ENCODE measurements at regions not wholly inside any gene's neighbourhood (a gene's known extent, or its start where the extent isn't known, plus 50 kb on each side); places are given as distances from the start of the nearest gene placed in this dataset.
"Not testable (repeated sequence)": the region's sequence is repeated elsewhere in the genome, so short reads cannot be mapped to it uniquely, and the experiment has no call there.

DNA sequence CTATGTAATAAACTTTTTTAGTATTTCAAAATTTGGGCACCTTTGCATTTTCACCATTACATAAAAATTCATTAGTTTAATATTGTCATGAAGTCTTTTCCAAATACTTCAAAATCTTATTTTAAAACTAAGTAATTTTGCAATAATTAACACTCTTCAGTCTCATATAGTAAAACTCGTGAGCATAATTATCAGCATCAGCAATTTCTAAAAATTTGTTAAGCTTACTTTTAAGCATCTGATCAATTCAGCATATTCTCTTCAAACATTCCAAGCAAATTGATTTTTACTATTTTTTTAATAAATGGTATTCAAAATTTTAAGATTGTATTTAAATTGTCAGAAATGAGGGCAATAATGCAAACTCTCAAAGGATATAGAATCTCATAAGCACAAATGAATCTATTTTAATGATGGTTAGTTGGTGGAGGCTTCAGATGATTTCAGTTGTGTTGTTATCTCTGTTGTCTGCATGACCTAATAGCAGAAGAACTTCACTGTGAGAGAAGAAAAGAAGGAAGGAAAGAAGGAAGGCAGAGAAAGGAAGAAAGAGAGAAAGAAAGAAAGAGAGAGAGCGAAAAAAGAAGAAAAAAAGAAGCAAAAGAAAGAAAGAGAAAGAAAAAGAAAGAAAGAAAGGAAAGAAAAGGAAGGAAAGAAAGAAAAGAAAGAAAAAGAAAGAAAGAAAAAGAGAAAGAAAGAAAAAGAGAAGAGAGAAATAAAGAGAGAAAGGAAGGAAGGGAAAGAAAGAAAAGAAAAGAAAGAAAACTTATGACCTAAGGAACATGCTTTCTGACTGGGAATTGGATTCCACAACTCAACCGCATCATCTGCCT lies 860.5 kb downstream of the NCAM2 start:
- no peak for DNase-seq
- Mint-ChIP-seq H3K4me1 (no peaks in the 10 kb centered on the region), H3K4me3 (no peak overlapping the region), H3K27ac (no peak overlapping the region), H3K27me3 (peaks cover 4% of the 10 kb centered on the region), H3K9me3 (peaks cover 6% of the 10 kb centered on the region), H3K36me3 (no peaks in the 10 kb centered on the region)
- CTCF ChIA-PET: no interaction called here

DNA sequence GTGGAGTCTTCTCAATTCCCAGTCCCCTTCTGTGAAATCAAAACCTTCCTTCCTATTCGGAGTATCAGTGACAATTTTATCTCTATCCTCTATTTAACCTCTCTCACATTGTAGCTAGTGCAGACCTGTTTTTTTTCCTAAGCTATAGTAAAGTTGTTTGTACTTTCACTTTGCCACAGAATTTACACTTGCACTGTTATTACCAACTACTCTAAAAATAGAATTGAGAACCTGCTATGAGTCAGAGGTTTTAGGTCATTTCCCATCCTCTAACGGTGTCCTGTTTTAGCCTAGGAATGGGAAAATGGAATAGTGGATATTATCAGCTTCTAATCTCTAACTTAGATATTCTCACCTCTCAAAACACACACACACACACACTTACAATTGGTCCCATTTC lies 862.7 kb downstream of the NCAM2 start:
- Mint-ChIP-seq H3K4me3 (no peak overlapping the region), H3K9me3 (peaks cover 1% of the 10 kb centered on the region), H3K27me3 (peaks cover 4% of the 10 kb centered on the region), H3K36me3 (no peaks in the 10 kb centered on the region), H3K4me1 (no peaks in the 10 kb centered on the region), H3K27ac (no peak overlapping the region)
- DNase-seq: no peak
- CTCF ChIA-PET: no interaction called here

DNA sequence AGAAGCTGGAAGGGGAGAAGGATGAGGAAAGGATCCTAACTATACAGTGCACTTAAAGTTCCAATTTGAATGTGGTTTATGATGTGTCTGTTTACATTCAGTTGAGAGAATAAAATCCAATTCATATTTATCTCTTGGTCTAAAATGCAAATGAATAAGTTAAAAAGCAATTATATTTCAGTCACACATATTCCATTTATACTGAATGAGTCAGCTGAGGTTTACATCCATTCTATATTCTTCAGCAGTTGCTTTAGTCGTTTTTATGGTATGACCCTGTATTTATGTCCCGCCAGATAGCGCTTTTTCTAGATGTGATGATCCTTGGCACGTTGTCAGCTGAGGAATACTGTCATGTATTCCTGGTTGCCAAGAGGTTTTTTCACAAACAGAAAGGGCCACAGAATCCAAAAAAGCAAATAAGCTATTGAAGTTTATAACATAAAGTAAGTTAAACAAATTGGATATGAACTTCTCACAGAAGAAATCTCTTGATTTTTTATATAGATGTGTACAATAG lies 866.2 kb downstream of the NCAM2 start:
- Mint-ChIP-seq H3K4me3 (no peak overlapping the region), H3K9me3 (peaks cover 4% of the 10 kb centered on the region), H3K27me3 (no peaks in the 10 kb centered on the region), H3K27ac (no peak overlapping the region), H3K36me3 (no peaks in the 10 kb centered on the region), H3K4me1 (no peaks in the 10 kb centered on the region)
- CTCF ChIA-PET: no interaction called here
- DNase-seq: no peak

DNA sequence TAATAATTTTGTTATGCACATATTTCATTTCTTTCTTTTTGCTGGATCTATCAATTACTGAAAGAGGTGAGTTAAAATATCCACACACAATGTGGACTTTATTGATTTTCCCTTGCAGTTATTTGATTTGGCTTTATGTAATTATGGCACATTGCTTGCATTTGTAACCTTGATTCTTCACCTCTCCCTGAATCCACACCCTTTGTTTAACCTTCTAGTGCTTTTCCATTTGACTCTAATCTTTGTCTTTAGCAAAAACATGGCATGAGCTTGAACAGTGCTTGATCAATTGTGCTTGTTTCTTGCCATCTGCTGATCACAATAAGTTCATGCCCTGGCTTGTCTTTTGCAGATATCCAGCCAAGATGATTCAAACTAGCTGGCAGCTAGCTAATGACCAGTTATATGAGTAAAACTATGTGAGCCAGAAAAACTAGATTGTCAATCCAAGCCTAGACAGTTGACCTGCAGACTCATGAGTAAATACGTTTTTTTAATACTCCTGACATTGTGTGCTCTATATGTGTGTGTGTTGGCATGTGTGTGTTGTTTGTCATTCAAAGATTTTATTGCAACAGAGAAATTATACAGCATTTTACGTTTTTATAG lies 899.2 kb downstream of the NCAM2 start:
- DNase-seq: no peak

DNA sequence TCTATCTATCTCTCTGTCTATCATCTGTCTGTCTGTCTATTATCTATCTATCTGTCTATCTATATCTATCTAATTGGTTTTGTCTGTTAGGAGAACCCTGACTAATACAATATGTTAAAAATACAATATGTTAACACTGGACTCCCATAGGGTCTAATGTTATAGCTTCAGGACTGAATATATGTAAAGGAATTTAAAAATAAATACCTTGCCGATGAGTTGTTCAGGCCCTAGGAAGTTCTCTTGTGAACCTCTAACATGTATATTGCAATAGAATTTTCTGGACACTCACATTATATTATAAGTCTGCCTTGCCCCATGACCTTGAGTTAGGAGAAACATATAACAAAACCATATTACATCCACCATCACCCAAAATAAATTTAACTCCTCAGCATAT lies 900.6 kb downstream of the NCAM2 start:
- Mint-ChIP-seq H3K9me3 (peaks cover 8% of the 10 kb centered on the region), H3K27ac (no peak overlapping the region), H3K36me3 (no peaks in the 10 kb centered on the region), H3K27me3 (no peaks in the 10 kb centered on the region), H3K4me3 (no peak overlapping the region), H3K4me1 (no peaks in the 10 kb centered on the region)
- CTCF ChIA-PET: no interaction called here
- DNase-seq: no peak

More for the DNA sequence above, 899.2 kb downstream of the NCAM2 start:
- no peak overlapping the region for H3K27ac Mint-ChIP-seq
- peaks cover 14% of the 10 kb centered on the region for H3K9me3 Mint-ChIP-seq
- CTCF ChIA-PET: no interaction called here
- no peak overlapping the region for H3K4me3 Mint-ChIP-seq
- H3K36me3 Mint-ChIP-seq: no peaks in the 10 kb centered on the region
- no peaks in the 10 kb centered on the region for H3K4me1 Mint-ChIP-seq
- no peaks in the 10 kb centered on the region for H3K27me3 Mint-ChIP-seq

DNA sequence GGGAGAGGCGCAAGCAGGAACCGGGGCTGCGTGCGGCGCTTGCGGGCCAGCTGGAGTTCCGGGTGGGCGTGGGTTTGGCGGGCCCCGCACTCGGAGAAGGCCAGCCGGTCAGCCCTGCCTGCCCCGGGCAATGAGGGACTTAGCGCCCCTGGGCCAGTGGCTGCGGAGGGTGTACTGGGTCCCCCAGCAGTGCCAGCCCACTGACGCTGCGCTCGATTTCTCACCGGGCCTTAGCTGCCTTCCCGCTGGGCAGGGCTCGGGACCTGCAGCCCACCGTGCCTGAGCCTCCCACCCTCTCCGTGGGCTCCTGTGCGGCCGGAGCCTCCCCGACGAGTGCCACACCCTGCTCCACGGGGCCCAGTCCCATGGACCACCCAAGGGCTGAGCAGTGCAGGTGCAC lies 904.2 kb downstream of the NCAM2 start:
- DNase-seq, CTCF ChIA-PET, H3K4me1 Mint-ChIP-seq, H3K9me3 Mint-ChIP-seq, H3K27ac Mint-ChIP-seq, H3K27me3 Mint-ChIP-seq, H3K4me3 Mint-ChIP-seq, H3K36me3 Mint-ChIP-seq: not testable (repeated sequence)

DNA sequence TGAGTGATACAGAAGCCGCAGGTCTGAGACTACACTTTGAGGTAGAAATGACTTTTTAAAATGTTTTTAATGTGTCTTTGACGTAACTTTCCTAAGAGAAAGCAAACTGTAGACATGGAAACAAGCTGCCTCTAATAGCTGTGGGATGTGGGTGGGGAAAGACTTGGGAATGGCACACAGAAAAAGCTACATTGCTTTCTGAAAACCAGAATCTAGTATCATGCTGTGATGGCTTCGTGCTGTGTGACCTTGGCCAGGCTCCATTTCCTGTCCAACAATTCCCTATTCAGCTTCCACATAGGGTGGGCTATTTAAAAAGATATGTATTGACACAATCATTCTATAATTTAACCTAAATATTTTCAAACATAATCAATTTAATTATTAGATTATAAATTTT lies 909.1 kb downstream of the NCAM2 start:
- H3K9me3 Mint-ChIP-seq: peaks cover 7% of the 10 kb centered on the region
- H3K4me1 Mint-ChIP-seq: no peaks in the 10 kb centered on the region
- H3K36me3 Mint-ChIP-seq: no peaks in the 10 kb centered on the region
- H3K4me3 Mint-ChIP-seq: no peak overlapping the region
- H3K27me3 Mint-ChIP-seq: no peaks in the 10 kb centered on the region
- CTCF ChIA-PET: interaction anchor here (1.5 kb wide), 1 partner anchor 15 kb away, joined by 3 read pairs; no protein-coding TSS in a partner anchor
- DNase-seq: no peak
- H3K27ac Mint-ChIP-seq: no peak overlapping the region

DNA sequence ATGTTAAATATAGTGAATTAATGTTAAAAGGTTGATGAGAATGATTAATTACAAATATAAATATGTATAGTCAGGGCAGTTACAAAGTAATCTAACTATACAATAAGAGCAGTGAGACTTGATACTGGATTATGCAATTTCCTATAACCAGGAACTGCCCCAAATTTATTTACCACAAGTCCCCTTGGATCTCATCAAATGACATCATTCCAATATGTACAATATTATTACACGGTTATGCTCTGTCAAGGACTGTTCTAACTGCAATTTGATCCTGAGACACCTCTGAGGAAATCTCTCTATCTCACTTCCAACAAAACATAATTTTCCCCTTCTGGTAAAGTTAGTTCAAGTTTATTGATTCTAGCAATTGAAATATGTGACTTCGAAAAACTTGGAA lies 917.6 kb downstream of the NCAM2 start:
- CTCF ChIA-PET: no interaction called here
- Mint-ChIP-seq H3K36me3 (no peaks in the 10 kb centered on the region), H3K9me3 (peaks cover 2% of the 10 kb centered on the region), H3K27ac (no peak overlapping the region), H3K4me1 (no peaks in the 10 kb centered on the region), H3K27me3 (no peaks in the 10 kb centered on the region), H3K4me3 (no peak overlapping the region)
- DNase-seq: no peak

DNA sequence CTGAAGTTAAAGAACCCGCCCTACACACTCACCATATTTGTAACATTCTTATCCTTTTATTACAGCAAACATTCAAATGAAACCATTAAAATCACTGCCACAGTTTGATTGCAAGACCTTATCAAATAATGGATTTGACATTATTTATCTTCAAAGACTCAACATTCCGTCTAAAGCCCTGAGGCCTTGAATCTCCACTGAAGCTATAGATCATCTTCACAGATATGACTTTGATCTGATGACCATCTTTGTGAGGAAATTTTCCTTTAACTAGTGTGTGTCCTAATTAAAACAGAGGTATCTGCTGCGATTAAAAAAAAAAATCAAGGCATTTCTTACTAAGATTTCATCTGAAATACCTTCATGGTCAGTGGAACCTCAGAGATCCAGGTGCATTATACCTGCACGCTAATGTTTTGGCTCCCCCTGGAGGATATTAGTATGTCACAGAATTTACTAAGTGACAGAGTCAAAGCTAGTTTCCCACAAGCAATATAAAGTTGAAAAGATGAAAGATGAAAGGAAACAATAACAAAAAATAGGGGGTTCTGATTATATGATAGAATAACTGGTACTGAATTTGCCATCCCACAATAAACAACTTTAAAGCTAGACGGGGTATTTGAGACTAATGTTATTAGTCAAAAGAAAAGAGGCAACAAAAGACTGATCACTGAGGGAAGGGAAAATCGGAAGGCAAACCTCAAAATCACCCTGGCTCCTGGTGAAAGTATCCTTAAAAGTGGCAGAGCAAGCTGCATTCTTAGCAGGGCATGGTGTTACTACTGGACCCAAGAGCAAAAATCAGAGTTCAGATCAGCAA lies 923.4 kb downstream of the NCAM2 start:
- H3K4me1 Mint-ChIP-seq: no peaks in the 10 kb centered on the region
- H3K4me3 Mint-ChIP-seq: no peak overlapping the region
- H3K9me3 Mint-ChIP-seq: no peaks in the 10 kb centered on the region
- H3K27ac Mint-ChIP-seq: no peak overlapping the region
- no peaks in the 10 kb centered on the region for H3K27me3 Mint-ChIP-seq
- DNase-seq: no peak
- CTCF ChIA-PET: interaction anchor here (0.7 to 1.8 kb wide), 6 partner anchors 13 to 922 kb away, joined by 3 to 7 read pairs (median 3); no protein-coding TSS in a partner anchor
- no peaks in the 10 kb centered on the region for H3K36me3 Mint-ChIP-seq

DNA sequence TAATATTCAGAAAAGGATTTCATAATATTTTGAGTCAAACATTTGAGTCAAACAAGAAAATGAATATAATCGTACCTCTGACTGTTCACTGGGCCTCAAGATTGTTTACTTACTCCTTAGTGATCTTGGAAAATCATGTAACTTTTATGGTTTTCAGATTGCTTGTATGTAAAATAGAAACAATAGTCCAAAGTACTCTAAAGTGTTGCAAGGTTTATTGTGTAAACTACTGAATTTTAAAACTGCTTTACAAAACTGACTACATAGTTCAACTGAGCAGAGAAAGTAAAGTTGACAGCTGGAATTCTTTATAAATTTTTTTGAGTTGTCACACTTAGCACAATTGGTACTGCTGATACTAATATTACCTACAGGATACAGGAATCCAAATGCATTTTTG lies 931.0 kb downstream of the NCAM2 start:
- no peaks in the 10 kb centered on the region for H3K27me3 Mint-ChIP-seq
- H3K27ac Mint-ChIP-seq: no peak overlapping the region
- no peak for DNase-seq
- H3K4me3 Mint-ChIP-seq: no peak overlapping the region
- CTCF ChIA-PET: no interaction called here
- no peaks in the 10 kb centered on the region for H3K36me3 Mint-ChIP-seq
- H3K4me1 Mint-ChIP-seq: no peaks in the 10 kb centered on the region
- H3K9me3 Mint-ChIP-seq: no peaks in the 10 kb centered on the region

DNA sequence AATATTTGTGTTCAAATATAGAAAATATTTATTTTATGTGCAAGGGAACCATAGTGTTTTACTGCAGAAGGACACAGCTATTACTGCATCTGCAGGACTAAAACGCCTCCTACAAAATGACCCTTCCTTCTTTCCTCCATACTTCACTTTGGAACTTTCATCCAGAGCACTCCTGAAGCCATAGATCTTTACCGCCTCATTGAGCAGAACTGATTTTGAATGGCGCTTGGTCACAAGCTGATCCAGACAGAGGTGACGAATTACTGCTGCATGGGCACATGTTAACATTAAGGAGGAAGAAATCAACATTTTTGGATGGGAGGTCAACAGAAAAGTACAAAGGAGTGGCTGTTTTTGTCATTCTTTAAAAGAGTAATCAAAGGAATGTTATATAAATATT lies 931.6 kb downstream of the NCAM2 start:
- CTCF ChIA-PET: no interaction called here
- no peak overlapping the region for H3K27ac Mint-ChIP-seq

DNA sequence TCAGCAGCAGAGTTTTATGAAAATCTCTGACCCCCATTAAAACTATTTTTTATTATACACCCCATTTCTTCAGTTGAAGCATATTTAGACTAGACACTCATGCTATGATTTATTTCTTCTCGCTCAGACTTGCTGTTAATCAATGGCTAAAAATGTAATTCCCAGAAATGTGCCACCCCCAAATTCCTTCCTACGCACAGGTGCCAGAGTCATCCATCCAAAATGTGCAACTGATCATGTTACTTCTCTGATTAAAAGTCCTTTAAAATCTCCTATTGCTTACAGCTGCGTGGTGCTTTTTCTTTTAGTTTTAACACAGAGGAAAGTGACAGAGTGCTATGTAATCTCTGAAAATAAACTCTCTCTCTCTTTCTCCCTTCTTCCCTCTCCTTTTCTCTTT lies 954.4 kb downstream of the NCAM2 start:
- Mint-ChIP-seq H3K27ac (no peak overlapping the region), H3K27me3 (no peaks in the 10 kb centered on the region), H3K36me3 (no peaks in the 10 kb centered on the region), H3K4me1 (no peaks in the 10 kb centered on the region), H3K4me3 (no peak overlapping the region), H3K9me3 (peaks cover 5% of the 10 kb centered on the region)
- CTCF ChIA-PET: no interaction called here
- DNase-seq: no peak

More for the DNA sequence above, 931.6 kb downstream of the NCAM2 start:
- H3K4me3 Mint-ChIP-seq: no peak overlapping the region
- DNase-seq: no peak
- no peaks in the 10 kb centered on the region for H3K4me1 Mint-ChIP-seq
- no peaks in the 10 kb centered on the region for H3K36me3 Mint-ChIP-seq
- H3K9me3 Mint-ChIP-seq: no peaks in the 10 kb centered on the region
- H3K27me3 Mint-ChIP-seq: no peaks in the 10 kb centered on the region

DNA sequence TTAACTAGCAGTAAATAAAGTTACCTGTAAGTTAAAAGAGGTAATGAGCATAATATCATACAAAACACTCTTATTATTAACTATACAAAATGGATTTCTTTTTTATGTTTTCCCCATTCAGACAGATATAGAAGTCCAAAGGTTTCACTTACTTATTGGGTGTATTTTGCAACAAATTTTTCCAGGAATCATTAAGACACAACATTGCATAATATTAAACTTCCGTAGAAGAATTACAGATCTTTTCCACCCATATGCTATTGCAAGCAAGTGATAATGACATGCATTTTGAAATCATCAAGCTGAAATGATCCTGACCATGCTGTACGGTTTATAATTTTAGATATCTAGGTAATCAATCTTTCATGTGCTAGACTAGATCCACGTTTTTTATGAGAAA lies 957.0 kb downstream of the NCAM2 start:
- Mint-ChIP-seq H3K27me3 (no peaks in the 10 kb centered on the region), H3K27ac (no peak overlapping the region), H3K4me3 (no peak overlapping the region), H3K4me1 (no peaks in the 10 kb centered on the region), H3K9me3 (peaks cover 2% of the 10 kb centered on the region), H3K36me3 (no peaks in the 10 kb centered on the region)
- no peak for DNase-seq
- CTCF ChIA-PET: no interaction called here

DNA sequence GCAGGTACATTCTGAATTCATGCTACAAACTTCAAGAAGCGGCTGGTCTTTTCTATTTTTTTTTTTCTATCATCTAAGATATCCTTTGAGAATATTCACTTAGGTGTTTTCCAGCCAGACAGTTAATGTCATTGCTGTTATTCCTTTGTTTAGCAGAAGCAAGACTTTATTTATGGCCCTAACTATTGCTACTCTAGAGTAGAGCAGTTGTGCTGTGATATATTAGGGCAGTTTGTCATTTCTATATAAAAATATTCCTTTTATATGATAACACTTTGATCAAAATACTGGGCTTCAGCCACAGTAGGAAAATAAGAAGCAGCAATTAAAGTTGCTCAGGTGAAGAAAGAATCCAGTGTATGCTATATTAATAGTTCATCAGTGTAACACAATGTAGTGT lies 959.3 kb downstream of the NCAM2 start:
- Mint-ChIP-seq H3K27ac (no peak overlapping the region), H3K36me3 (no peaks in the 10 kb centered on the region), H3K9me3 (peaks cover 4% of the 10 kb centered on the region), H3K4me1 (no peaks in the 10 kb centered on the region), H3K27me3 (no peaks in the 10 kb centered on the region), H3K4me3 (no peak overlapping the region)
- DNase-seq: no peak
- CTCF ChIA-PET: no interaction called here

Data from activated naive CD4-positive, alpha-beta T cell treated with anti-CD3 and anti-CD28 coated beads, Interleukin-2, amount 10 ng/mL, durations not matched to agents 7 days and 5 days (primary cell).